GM10248 (cell line): ENCODE measurements at regions not wholly inside any gene's neighbourhood (a gene's known extent, or its start where the extent isn't known, plus 50 kb on each side); places are given as distances from the start of the nearest gene placed in this dataset.

Source experiments
- CTCF ChIA-PET: fragments of 300-600 bp; sonication (Branson Sonifier 250); formaldehyde crosslinking; extraction: SDS; loops from one replicate; lab custom pipeline; 2021; ENCODE audit warnings: antibody characterized with exemption; lab: Yijun Ruan, JAX
- POLR2A ChIA-PET: fragments of 350-650 bp; sonication (Branson Sonifier 250); formaldehyde crosslinking; extraction: SDS; loops from one replicate; lab custom pipeline; 2020; ENCODE audit warnings: antibody characterized with exemption; lab: Yijun Ruan, JAX
- DNase-seq: peaks from one replicate; pipeline ENCODE4 v3.0.0; 2012; ENCODE audit errors: extremely low spot score
- CTCF ChIP-seq: IDR thresholded peaks from 2 replicates; pipeline ENCODE4 v1.5.1; 2012; ENCODE audit warnings: mild to moderate bottlenecking, low read depth; ENCODE audit errors: extremely low read depth, missing control alignments, control extremely low read depth

DNA sequence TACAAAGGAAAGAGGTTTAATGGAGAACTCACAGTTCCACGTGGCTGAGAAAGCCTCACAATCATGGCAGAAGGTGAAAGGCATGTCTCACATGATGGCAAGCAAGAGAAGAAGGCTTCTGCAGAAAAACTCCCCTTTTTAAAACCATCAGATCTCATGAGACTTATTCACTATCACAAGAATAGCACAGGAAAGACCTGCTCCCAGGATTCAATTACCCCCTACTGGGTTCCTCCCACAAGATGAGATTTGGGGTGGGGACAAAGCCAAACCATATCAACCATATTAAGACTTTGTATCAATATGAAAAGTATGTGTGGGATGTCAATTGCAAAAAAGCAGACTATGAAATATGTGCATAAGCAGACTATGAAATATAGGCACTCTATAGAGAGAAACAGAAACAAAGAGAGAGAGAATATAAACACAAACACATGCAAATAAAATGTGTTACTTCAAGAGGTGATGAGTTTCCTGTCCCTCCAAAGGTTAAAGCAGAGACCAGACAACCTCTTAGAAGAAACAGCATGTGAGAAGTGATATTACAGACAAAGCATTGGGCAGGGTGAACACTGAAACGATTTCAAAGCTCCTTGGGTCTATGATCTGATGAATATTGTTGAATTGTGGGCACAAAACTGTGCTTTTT is 151.2 kb upstream of the KRR1 start:
- CTCF ChIA-PET: no interaction called here
- no peak for TF ChIP-seq CTCF
- POLR2A ChIA-PET: no interaction called here
- DNase-seq: no peak

DNA sequence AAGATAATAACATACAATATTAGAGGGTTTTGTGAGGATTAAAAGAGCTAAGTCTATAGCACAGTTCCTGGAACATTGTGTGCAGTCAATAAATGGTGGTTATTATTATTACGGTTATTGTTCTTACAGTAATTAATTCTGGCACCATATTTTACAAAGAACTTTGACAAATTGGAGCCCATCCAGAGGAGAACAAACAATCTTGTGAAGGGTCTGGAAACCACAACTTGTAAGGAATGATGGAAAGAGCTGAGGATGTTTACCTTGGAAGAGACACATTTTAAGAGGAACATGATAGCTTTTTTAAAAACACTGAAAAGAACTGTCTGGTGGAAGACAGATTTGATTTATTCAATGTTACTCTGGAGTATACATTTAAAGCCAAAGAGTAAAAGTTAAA is 150.5 kb upstream of the KRR1 start:
- ChIA-PET CTCF (no interaction called here), POLR2A (no interaction called here)
- DNase-seq: no peak
- TF ChIP-seq CTCF: no peak

GRCh38 chr12:75660805-75661404 is 149.5 kb upstream of the KRR1 start:
- CTCF ChIA-PET: no interaction called here

DNA sequence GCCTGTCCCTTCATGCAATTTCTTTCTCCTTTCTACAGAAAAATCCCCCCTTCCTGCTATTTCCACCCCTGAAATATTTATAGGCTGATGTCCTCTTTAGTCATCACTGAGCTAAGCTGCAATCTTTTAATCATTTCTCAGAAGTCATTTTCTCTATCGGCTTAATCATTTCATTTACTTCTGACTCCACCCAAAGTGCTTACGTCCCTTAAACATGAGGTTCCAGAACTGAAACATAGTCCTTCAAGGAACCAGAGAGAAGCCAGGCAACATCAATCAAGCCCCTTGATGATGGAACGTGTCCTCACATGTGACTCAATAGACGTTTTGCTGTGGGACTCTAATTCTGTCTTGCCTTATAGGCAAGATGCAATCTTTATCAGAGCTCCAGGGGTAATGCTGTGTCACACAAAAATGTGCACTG is 148.7 kb upstream of the KRR1 start:
- ChIA-PET CTCF (no interaction called here), POLR2A (no interaction called here)
- no peak for TF ChIP-seq CTCF
- DNase-seq: no peak

More at GRCh38 chr12:75660805-75661404, 149.5 kb upstream of the KRR1 start:
- POLR2A ChIA-PET: no interaction called here
- no peak for DNase-seq
- TF ChIP-seq CTCF: no peak

- POLR2A ChIA-PET: no interaction called here
- no peak for TF ChIP-seq CTCF
- no peak for DNase-seq
- CTCF ChIA-PET: interaction anchor here (0.7 to 2.1 kb wide), 4 partner anchors 12 to 500 kb away, joined by 3 to 7 read pairs (median 4); no protein-coding TSS in a partner anchor
These were observed 147.8 kb upstream of the KRR1 start for GRCh38 chr12:75658901-75659823.

DNA sequence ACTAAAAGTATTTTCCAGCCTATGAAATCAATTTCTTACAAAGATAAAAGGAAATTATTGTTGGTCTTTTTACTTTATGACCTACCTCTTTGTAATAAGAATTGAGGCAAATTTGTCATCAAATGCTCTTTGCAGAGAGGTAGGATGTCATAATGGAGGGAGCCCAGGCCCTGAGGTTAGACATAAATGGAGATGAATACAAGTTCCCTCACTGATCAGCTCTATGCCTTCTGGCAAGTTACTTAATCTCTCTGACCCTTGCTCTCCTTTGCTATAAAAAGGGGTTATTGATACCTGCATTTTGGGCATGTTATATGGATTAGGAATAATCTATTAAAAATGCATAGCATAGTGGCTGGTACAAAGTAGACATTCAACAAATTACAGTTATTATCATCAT is 146.9 kb upstream of the KRR1 start:
- POLR2A ChIA-PET: no interaction called here
- no peak for TF ChIP-seq CTCF
- no peak for DNase-seq
- CTCF ChIA-PET: interaction anchor here (1.3 to 2.1 kb wide), 2 partner anchors 12 to 17 kb away, joined by 6 to 7 read pairs; no protein-coding TSS in a partner anchor
